Fibroblast of skin of left biceps (primary cell): ENCODE measurements at regions not wholly inside any gene's neighbourhood (a gene's known extent, or its start where the extent isn't known, plus 50 kb on each side); places are given as distances from the start of the nearest gene placed in this dataset.
A peak's percentile ranks its signal among the peaks of the same experiment; 100 is the strongest.
"Not testable (repeated sequence)": the region's sequence is repeated elsewhere in the genome, so short reads cannot be mapped to it uniquely, and the experiment has no call there.

Source experiments
- DNase-seq, 2 experiments: peaks; one replicate each; pipeline ENCODE4 v3.0.0-alpha.2; 2013; ENCODE audit warnings: low read depth in 2 of 2

DNA sequence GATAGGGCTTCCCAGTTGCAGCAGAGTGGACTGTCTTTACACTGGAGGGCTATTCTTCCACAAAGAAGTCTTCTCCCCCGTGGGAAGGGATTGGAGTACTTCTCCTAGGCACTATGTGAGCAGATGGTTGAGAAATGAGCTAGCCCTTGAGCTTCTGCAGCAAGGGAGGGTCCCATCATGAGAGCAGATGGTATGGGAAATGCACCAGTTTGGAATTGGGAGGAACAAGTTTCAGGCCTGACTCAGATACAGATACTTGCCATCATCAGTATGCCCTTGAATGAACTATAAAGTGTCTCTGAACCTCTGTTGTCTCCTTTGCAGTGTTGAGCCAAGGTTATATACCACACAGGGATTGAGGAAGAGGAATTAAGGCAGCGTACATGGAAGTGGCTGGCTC, 757.4 kb downstream of the RNF144A start:
- no peak for DNase-seq

- no peak for DNase-seq
Measured at GRCh38 chr2:7676714-7677113, 759.5 kb downstream of the RNF144A start.

GRCh38 chr2:7681881-7682461, 764.8 kb downstream of the RNF144A start:
- DNase-seq, result no peak

- DNase-seq, result no peak
Measured at GRCh38 chr2:7683196-7683595, 766.0 kb downstream of the RNF144A start.

DNA sequence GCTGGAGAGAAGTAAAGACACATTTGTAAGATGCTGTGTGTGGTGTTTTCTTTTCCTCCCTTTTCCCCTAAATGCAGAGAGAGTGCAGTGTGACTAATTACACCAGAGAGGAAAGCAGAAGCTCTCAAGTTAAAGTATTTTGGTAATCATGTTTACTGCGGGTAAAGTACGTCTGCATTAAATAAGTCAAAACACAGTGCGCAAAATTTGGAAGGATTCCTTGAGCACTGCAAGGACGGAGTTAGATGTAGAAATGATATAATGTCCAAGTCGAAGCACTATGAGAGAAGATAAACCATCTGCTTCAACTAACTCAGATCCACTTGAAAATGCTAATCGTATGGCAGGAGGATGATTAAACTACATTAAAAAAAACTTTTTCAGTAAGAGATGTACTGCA, 766.5 kb downstream of the RNF144A start:
- DNase-seq, result no peak

DNA sequence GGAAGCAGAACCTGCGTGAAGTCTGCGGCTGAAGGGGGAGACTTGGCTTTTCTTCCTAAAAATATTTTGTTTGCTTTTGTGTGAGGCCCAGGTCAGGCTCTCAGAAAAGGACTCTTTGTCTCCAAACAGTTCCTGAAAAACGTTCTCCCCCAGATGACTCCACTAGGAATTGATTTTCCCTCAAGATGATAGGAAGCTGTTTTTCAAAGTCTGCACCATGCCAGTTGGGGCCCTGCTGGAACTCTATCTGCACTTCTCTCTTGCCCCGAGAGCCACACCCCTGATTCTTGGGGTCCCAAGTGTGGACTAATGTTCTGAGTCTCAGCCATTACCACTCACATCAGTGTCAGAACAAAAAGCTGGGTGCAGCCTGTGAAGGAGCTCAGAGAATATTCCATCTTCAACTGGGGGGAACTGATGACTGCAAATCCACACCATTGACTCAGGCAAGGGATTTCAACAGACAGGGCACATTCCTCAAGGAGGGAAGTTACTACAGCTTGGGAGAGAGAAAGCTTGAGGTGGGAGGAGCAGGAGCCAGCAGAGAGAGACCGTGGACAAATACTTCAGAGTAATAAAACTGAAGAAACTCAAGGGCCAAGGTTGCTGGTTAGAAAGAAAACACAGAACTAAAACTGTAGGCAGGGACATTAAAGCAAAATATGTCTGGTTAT, 768.3 kb downstream of the RNF144A start:
- peak in 1 of 2 experiments; percentile 69 for DNase-seq

- no peak for DNase-seq
Measured at GRCh38 chr2:7686016-7686385, 768.8 kb downstream of the RNF144A start.

DNA sequence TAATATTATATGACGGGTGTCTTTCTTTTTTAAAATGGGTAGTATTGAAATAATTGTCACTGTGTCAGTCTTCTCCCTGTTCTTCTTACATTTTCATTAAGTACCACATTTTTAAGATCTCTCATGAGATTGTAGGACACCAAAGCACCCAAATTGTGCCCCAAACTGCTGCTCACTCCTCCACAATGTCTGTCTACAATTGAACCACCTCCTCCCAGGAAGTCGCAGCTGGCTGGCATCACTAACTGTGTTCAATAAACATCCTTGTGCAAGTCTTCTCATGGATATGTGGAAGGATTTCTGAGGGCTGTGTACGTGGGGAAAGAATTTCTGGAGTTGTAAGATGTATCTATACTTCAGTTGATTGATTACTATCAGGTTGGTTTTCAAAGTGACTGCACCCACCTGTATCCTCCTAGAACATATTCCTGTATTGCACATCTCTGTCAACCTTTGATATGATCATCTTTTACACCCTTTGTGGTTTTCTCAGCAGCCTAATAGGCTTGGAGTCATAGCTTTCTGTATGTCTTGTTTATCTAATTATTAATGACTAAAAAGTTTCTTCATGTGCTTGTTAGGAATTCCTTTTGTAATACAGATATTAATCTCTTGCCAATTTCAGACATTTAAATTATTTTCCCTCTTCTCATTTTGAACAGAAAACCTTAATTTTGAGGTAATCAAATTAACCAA, 774.9 kb downstream of the RNF144A start:
- DNase-seq, result no peak

DNA sequence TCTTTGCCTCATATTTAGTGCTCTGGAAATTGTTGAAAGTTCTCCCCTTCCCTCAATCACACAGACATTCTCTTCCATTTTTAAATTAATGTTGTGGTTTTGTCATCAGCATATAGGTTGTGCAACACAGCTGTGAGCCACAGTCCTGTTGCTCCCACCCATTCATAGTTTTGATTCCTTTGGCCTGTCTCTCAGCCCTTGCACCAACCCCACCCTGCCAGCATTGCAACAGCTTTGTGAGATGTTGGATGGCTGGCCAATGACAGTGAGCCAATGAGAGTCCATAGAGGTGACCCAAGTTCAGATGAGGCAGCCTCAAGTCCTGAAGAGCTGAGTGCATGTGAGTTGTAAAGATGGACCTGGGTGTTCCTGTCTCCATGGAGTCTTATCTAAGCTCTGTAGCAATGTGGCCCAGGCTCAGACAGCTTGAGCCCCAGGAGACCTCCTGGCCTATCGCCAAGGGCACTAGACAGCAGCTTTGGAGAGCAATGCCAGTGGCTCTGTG, 775.5 kb downstream of the RNF144A start:
- DNase-seq, result peak; percentile 86 to 88

DNA sequence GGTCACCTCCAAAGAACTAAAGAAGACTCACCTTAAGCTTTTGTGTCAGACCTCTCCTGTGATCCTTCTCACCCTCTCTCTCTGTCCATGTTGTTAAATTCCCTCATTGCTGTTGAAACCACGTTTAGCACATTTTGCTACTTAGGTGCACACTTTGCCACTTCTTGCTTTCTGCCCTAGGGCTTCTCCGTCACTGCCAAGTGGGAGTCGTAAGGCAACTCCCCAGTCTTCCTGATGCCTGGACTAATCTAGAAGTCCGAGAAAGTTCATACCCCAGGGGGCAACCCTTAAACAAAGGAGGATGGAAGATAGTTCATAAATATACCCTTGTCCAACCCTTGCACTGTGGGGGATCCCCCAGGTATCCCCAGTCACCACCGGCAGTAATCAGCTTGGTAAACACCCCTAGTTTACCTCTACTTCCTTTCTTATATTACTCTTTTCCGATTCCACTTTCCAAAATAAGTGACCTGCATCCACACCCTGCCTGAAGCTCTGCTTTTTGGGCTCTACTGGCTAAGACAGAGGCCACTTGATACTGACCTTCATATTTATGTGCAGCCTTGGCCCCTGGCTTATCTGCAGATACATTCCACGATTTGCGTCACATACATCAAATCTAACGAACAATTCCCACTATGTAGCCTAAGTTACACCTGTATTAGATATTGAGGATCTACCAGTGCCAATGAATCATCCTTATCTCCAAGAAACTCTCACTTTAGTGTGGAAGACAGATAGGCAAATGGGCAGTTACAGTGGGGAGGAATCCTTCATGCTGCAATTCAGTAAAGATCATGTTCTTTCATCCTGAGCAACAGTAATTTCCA, 776.2 kb downstream of the RNF144A start:
- DNase-seq, result no peak

DNA sequence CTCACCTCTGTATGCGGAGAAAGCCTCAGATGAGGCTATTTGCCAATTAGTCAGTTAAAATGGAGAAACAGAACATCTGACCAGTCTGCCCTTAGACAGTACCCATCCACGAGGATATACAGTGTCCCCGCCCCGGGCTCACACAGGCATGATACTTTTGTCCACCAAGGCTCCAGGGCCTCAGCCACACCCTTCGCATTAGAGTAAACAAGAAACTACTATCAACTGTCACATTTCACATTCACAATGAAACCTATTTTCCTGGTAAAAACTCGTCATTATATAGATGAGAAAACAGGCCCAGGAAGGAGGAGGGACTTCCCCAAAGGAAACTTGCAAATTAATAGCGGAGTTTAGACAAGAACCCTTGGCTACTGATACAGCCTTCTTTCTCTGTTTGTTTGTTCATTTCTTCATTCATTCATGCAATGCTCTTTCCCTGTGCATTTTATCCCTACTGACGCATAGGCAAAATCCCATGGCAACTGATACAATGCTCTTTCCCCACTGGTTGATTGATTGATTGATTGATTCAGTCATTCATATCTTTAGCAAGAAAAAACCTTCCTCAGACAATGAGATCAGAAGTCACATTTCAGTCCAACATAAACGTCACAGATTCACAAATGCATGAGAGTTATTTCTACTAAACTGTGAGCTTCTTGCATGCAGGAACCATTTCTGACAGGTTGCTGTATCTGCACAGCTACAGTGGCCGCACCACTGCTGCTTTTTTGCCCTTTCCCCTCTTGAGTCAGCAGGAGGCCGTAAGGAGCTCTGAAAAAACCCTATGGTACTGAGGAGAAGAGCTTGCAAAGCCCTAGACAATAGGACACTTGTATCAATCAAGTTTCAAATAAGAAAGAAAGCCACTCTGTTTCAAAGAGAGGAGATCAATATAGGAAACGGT, 777.1 kb downstream of the RNF144A start:
- no peak for DNase-seq

DNA sequence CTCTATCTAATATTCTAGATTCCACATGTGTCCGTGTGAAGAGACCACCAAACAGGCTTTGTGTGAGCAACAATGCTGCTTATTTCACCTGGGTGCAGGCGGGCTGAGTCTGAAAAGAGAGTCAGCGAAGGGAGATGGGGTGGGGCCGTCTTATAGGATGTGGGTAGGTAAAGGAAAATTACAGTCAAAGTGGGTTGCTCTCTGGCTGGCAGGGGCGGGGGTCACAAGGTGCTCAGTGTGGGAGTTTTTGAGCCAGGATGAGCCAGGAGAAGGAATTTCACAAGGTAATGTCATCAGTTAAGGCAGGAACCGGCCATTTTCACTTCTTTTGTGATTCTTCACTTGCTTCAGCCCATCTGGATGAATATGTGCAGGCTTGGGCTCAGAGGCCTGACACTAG, 779.3 kb downstream of the RNF144A start:
- not testable (repeated sequence) for DNase-seq

DNA sequence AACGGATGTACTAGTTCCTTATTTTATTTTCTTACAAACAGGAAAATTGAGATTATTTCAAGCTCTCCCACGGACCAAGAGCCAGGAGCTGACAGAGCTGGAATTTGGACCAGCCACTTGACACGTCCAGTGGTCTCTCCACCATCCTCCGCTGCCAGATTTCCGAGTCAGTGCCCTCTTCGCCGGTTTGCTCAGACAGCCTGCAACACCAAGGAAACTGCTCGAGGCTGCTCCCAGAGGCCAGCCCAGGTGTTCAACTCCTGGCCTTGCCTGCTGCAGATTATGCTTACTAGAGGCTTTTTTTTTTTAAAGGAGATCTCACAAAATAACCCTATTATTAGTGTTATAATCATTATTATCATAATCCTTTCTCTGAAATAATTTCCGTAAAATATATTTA, 779.8 kb downstream of the RNF144A start:
- DNase-seq, result no peak

DNA sequence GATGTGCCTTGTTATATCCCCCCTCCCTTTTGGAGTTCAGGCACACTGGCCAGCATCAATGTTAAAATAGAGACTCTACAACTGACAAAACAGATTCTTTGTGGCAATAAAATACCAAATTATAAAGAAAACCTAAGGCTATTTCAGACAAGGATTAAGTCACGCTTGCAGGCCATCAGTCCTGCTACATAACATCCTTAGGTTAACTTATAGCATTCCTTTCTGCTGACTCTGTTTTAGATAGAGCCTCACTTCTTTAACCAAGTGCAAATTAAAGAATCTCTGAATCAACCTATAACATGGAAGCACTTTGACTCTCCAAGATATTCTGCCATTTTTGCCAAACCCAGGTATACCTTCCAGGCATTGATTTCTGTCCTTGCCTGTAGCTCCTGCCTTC, 784.6 kb downstream of the RNF144A start:
- no peak for DNase-seq

GRCh38 chr2:7703048-7703447, 785.8 kb downstream of the RNF144A start:
- DNase-seq, result no peak

DNA sequence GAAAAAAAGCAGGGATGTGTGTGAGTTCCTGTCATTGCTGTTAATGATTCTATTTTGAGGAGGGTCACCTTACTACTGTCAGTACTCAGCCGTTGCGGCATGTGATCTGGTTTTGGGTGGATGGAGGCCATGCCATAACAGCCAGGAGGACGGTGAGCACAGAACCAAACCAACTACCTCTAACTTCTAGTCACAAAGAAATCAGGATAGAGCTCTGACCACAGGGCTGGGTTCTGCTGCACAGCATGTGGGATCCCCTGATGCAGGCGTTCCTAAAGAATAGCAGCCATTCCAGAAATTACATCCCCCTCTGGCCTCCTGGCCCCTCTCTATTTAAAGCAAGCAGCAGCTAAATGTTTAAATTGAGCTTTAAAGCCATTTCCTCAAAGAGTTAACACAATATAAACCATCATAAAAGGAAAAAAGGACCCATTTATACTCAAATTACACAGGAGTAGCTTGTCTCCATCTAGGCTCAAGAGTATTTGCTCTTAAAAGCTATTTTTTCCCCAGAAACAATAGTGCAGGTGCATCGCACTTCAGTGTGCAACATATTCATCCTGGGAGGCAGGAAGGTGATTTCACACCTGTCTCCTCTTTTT, 786.4 kb downstream of the RNF144A start:
- no peak for DNase-seq

- DNase-seq, result no peak
Measured at GRCh38 chr2:7704296-7704865, 787.2 kb downstream of the RNF144A start.

DNA sequence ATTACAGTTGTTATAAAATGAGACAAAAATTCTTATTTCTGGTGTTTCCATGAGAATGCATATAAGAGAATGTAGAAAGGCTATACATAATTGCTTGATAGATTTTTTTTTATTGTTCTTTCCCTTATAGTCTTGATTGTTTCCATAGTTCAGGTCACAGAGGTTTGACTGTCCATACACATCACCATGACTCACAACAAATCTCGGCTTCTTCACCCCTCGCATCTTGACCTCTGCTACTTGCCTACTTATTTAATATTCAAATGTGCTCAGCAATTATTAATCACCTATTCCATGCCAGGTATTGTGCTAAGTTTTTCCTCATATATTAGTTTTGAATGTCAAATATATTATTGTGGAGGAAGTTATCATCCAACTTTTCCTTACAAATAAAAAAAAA, 789.6 kb downstream of the RNF144A start:
- DNase-seq, result no peak

- DNase-seq, result peak in 1 of 2 experiments; percentile 53
Measured at GRCh38 chr2:7707723-7708122, 790.5 kb downstream of the RNF144A start.

DNA sequence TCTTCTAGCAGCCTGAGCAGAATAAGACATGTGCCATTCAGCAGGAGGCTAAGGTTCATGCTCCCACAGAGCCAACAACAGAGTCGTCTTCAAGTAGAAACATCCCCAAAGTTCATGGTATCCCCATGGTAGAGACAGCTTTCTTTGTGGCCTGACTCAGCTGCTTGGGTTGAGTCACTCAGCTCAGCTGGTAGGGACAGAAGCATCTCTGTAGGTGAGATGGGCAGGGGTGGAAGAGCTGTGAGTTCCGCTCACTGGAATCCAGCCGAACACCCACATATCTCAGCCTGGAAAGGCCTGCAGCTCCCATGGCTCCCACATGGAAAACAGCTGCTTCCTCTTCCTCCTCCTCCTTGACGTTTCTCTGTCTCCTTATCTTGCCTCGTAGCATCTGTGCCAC, 792.7 kb downstream of the RNF144A start:
- DNase-seq, result peak in 1 of 2 experiments; percentile 13
